Thoracic aorta (tissue), 2 donors: ENCODE measurements at regions not wholly inside any gene's neighbourhood (a gene's known extent, or its start where the extent isn't known, plus 50 kb on each side); places are given as distances from the start of the nearest gene placed in this dataset.

ENCODE experiments used
- ATAC-seq: fragments of 150-250 bp; one replicate; pipeline ENCODE4 v1.8.0; 2017; ENCODE audit warnings: low read depth; ENCODE audit not compliant: insufficient number of reproducible peaks, low FRiP score
- DNase-seq: peaks from one replicate; pipeline ENCODE4 v3.0.0-alpha.2; 2020; ENCODE audit warnings: low spot score
- H3K27ac ChIP-seq, 2 donors: fragments of 200-600 bp; sonication (generic); 1 replicate in 1 of 2; 2 replicates in 1 of 2; pipeline ENCODE4 v1.5.1; 2016; ENCODE audit warnings: mild to moderate bottlenecking in 2 of 2, moderate library complexity in 2 of 2
- H3K27me3 ChIP-seq: fragments of 200-600 bp; sonication (generic); replicated peaks from 2 replicates; pipeline ENCODE4 v1.6.0; 2016; ENCODE audit warnings: mild to moderate bottlenecking; ENCODE audit not compliant: insufficient read depth
- H3K36me3 ChIP-seq: fragments of 200-600 bp; sonication (generic); one replicate; pipeline ENCODE4 v1.5.1; 2016
- H3K4me1 ChIP-seq, 2 donors: fragments of 200-600 bp; sonication (generic); 1 replicate in 1 of 2; 2 replicates in 1 of 2; pipeline versions ENCODE4 v1.5.1 to v1.6.0; 2016; ENCODE audit warnings: low read depth in 2 of 2, mild to moderate bottlenecking in 1 of 2; ENCODE audit not compliant: control insufficient read depth in 1 of 2
- H3K4me3 ChIP-seq: fragments of 200-600 bp; sonication (generic); 2 replicates; pipeline ENCODE4 v1.5.1; 2016; ENCODE audit warnings: mild to moderate bottlenecking
- H3K9me3 ChIP-seq: fragments of 200-600 bp; sonication (generic); 2 replicates; pipeline ENCODE4 v1.5.1; 2016
- TF ChIP-seq, protein P1 (sequence below): fragments of 200-600 bp; sonication (generic); IDR thresholded peaks from one replicate; pipeline ENCODE4 v1.5.1; 2019; ENCODE audit warnings: antibody characterized with exemption

DNA sequence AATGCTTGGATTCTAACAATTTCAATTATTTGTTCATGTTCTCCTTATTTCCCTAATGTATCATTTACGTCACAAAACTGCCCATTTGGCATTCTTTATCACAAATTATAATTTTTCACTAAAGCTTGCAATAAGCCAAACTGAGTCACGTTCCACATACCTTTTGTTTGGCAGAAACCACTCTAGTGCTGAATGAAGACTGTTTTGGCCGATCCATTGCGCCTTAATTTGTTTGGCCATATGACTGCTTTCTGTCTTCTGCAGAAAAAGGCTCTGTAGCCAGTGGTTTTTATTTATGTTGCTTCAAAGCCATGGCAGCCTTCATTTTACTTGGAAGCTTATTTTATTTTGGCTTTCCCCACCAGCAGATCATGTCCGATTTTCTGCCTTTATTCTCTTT, 184.4 kb upstream of the HAND2 start:
- TF ChIP-seq, protein P1, sequence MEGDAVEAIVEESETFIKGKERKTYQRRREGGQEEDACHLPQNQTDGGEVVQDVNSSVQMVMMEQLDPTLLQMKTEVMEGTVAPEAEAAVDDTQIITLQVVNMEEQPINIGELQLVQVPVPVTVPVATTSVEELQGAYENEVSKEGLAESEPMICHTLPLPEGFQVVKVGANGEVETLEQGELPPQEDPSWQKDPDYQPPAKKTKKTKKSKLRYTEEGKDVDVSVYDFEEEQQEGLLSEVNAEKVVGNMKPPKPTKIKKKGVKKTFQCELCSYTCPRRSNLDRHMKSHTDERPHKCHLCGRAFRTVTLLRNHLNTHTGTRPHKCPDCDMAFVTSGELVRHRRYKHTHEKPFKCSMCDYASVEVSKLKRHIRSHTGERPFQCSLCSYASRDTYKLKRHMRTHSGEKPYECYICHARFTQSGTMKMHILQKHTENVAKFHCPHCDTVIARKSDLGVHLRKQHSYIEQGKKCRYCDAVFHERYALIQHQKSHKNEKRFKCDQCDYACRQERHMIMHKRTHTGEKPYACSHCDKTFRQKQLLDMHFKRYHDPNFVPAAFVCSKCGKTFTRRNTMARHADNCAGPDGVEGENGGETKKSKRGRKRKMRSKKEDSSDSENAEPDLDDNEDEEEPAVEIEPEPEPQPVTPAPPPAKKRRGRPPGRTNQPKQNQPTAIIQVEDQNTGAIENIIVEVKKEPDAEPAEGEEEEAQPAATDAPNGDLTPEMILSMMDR, result no peak
- H3K27ac ChIP-seq, result peak overlapping the region in 1 of 2 donors; percentile 25
- H3K4me1 ChIP-seq, result peaks cover 0 to 36% of the 10 kb centered on the region in 2 donors
- DNase-seq (no peak), ATAC-seq (no peak)
- no peak overlapping the region for H3K4me3 ChIP-seq
- H3K36me3 ChIP-seq, result no peaks in the 10 kb centered on the region
- no peaks in the 10 kb centered on the region for H3K27me3 ChIP-seq
- peaks cover 18% of the 10 kb centered on the region for H3K9me3 ChIP-seq

DNA sequence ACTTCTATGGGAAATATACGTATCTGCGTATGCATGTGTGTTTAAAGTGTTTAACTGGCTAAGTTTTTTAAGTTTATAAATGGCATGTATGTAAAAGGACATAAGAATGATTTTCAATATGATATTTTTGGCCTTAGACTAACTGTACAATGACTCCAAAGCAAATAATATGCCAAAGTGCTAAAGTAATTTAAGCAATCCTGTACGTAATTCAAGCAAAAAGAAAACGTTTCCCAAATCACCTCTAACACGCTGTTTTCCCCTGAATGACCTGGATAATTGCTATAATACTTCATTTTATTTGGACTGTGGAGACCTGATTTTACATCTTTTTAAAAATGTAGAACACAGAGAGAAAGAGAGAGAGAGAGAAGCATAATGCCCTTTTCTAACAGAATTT, 183.0 kb upstream of the HAND2 start:
- H3K27me3 ChIP-seq, result no peaks in the 10 kb centered on the region
- peaks cover 5% of the 10 kb centered on the region for H3K9me3 ChIP-seq
- no peak for DNase-seq
- no peak for ATAC-seq
- no peaks in the 10 kb centered on the region for H3K36me3 ChIP-seq
- no peak overlapping the region for H3K27ac ChIP-seq
- TF ChIP-seq, protein P1, result no peak
- H3K4me3 ChIP-seq, result no peak overlapping the region
- H3K4me1 ChIP-seq, result peaks cover 0 to 36% of the 10 kb centered on the region in 2 donors

DNA sequence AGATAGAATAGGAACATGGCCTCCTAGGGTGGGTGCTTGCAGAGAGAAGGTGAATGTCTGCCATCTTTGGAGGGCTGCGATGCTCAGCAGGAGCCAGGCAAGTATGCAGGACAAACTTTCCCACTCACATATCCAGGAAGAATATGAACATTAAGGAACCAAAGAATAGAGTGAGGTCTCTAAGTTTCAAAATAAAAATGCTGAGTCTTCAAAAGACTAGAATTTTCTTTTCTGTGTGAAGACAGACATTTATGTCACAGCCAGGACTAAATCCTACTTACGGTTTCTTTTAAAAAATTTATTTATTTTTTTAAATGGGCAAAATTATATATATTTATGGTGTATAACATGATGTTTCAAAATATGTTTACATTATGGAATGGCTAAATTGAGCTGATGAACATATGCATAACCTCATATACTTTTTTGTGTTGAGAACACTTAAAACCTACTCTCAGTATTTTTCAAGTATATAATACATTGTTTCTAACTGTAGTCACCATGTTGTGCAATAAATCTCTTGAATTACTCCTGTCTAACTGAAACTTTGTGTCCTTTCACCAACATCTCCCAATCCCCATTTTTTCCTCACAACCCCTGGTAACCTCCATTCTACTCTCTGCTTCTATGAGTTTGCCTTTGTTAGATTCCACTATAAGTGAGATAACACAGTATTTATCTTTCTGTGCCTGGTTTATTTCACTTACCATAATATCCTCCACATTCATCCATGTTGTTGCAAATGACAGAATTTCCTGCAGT, 177.8 kb upstream of the HAND2 start:
- TF ChIP-seq, protein P1, result no peak
- Histone ChIP-seq H3K4me1 (peaks cover 0 to 26% of the 10 kb centered on the region in 2 donors), H3K4me3 (no peak overlapping the region), H3K27ac (no peak overlapping the region), H3K27me3 (no peaks in the 10 kb centered on the region), H3K36me3 (no peaks in the 10 kb centered on the region), H3K9me3 (no peaks in the 10 kb centered on the region)
- DNase-seq (no peak), ATAC-seq (no peak)

DNA sequence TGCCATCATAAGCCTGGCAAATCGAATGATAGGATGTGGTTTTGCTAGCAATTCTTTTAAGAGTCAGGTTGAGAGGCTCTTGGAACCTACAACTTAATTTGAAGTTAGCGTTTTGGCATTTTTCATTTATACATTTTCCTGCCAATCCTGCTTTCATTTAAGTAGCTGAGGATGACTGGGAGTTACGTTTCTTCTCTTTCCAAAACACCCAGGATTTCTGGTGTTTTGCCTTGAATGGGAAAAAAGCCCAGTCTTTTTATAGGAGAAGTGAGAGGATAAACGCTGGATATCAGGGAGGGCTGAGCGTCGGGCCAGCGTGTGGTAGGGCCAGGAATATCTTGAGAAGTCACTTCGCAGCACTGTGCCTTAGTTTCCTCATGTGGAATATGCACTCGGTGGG, 174.2 kb upstream of the HAND2 start:
- no peak for ATAC-seq
- TF ChIP-seq, protein P1, result no peak
- no peaks in the 10 kb centered on the region for H3K9me3 ChIP-seq
- no peaks in the 10 kb centered on the region for H3K27me3 ChIP-seq
- no peaks in the 10 kb centered on the region for H3K36me3 ChIP-seq
- DNase-seq, result no peak
- H3K4me1 ChIP-seq, result peaks cover 0 to 20% of the 10 kb centered on the region in 2 donors
- peak overlapping the region in 1 of 2 donors; percentile 47 for H3K27ac ChIP-seq
- peak overlapping the region; percentile 25 for H3K4me3 ChIP-seq

DNA sequence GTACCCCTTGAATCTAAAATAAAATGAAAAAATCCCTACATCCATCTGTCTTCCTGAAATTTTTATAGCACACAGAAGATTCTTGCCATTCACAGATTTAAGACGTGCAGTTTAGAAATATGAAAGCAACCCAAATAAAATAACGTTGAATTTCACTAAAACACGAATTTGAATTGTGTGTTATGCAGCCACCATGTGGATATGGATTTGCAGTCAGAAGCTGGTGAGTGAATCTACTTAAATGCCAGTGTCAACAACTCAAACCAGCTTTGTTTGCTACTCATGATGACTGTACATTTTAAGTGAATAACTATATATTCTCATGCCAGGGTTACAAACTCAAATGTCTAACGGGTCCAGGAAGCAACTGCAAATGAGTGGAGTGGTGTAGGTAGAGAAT, 173.0 kb upstream of the HAND2 start:
- H3K9me3 ChIP-seq, result no peaks in the 10 kb centered on the region
- H3K4me3 ChIP-seq, result no peak overlapping the region
- no peak for DNase-seq
- no peaks in the 10 kb centered on the region for H3K27me3 ChIP-seq
- no peaks in the 10 kb centered on the region for H3K36me3 ChIP-seq
- H3K4me1 ChIP-seq, result peaks cover 0 to 20% of the 10 kb centered on the region in 2 donors
- ATAC-seq, result no peak
- peak overlapping the region; percentile 22 to 47 for H3K27ac ChIP-seq
- TF ChIP-seq, protein P1, result no peak
